Vagina (tissue), 2 donors: ENCODE measurements at regions not wholly inside any gene's neighbourhood (a gene's known extent, or its start where the extent isn't known, plus 50 kb on each side); places are given as distances from the start of the nearest gene placed in this dataset.

Experiments used
- DNase-seq, 2 donors: peaks; one replicate each; pipeline ENCODE4 v3.0.0-alpha.2; 2017; ENCODE audit errors: extremely low spot score in 2 of 2
- H3K27ac ChIP-seq: fragments of 200-600 bp; sonication (generic); one replicate; pipeline ENCODE4 v1.5.1; 2019
- H3K27me3 ChIP-seq: fragments of 200-600 bp; sonication (generic); one replicate; pipeline ENCODE4 v1.5.1; 2019
- H3K36me3 ChIP-seq, 2 donors: fragments of 200-600 bp; sonication (generic); one replicate each; pipeline ENCODE4 v1.5.1; 2017 to 2019
- H3K4me1 ChIP-seq: fragments of 200-600 bp; sonication (generic); one replicate; pipeline ENCODE4 v1.5.1; 2019
- H3K4me3 ChIP-seq, 2 donors: fragments of 200-600 bp; sonication (generic); 1 replicate in 1 of 2; 2 replicates in 1 of 2; pipeline ENCODE4 v1.5.1; 2016 to 2019
- H3K9me3 ChIP-seq: fragments of 200-600 bp; sonication (generic); one replicate; pipeline ENCODE4 v1.5.1; 2019
- POLR2A ChIP-seq, 2 donors: fragments of 450-650 bp; IDR thresholded peaks; one replicate each; pipeline ENCODE4 v1.6.1; 2017; ENCODE audit warnings: antibody characterized with exemption in 2 of 2, mild to moderate bottlenecking in 2 of 2, moderate library complexity in 2 of 2
- POLR2AphosphoS5 ChIP-seq, 2 donors: sonication (generic); formaldehyde crosslinking; IDR thresholded peaks; one replicate each; pipeline ENCODE4 v1.9.0; 2017; ENCODE audit warnings: antibody characterized with exemption in 2 of 2, mild to moderate bottlenecking in 2 of 2, low read depth in 1 of 2; ENCODE audit not compliant: insufficient read depth in 1 of 2
- intact Hi-C: fragments of 100-400 bp; cut with DNase I; formaldehyde crosslinking; loops from one replicate; pipeline ENCODE4 v1.15.1; 2023
- TF ChIP-seq, protein P1 (sequence below), 3 experiments: fragments of 450-650 bp in 2 of 3; fragments of 200-600 bp in 1 of 3; sonication (generic) in 1 of 3; IDR thresholded peaks; one replicate each; pipeline ENCODE4 v1.5.1; 2017 to 2019; ENCODE audit warnings: antibody characterized with exemption in 3 of 3, mild to moderate bottlenecking in 2 of 3, moderate library complexity in 2 of 3

DNA sequence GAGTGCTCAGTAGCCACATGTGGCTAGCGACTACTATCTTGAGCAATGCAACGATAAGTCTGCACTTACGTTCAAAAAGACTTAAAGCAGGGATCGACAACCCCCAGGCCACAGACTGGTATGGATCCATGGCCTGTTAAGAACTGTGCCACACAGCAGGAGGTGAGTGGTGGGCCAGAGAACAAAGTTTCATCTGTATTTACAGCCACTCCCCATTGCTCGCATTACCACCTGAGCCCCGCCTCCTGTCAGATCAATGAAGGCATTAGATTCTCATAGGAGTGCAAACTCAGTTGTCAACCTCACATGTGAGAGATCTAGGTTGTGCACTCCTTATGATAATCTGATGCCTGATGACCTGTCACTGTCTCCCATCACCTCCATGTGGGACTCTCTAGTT, 103.6 kb upstream of the ZRANB2 start:
- Histone ChIP-seq H3K4me3 (no peak overlapping the region), H3K27ac (no peak overlapping the region), H3K36me3 (no peaks in the 10 kb centered on the region), H3K9me3 (no peaks in the 10 kb centered on the region), H3K27me3 (no peaks in the 10 kb centered on the region), H3K4me1 (no peaks in the 10 kb centered on the region)
- DNase-seq = no peak
- intact Hi-C loops = no loop called here
- TF ChIP-seq POLR2A (IDR thresholded peaks at IDR 0.05) = no peak
- TF ChIP-seq, protein P1, sequence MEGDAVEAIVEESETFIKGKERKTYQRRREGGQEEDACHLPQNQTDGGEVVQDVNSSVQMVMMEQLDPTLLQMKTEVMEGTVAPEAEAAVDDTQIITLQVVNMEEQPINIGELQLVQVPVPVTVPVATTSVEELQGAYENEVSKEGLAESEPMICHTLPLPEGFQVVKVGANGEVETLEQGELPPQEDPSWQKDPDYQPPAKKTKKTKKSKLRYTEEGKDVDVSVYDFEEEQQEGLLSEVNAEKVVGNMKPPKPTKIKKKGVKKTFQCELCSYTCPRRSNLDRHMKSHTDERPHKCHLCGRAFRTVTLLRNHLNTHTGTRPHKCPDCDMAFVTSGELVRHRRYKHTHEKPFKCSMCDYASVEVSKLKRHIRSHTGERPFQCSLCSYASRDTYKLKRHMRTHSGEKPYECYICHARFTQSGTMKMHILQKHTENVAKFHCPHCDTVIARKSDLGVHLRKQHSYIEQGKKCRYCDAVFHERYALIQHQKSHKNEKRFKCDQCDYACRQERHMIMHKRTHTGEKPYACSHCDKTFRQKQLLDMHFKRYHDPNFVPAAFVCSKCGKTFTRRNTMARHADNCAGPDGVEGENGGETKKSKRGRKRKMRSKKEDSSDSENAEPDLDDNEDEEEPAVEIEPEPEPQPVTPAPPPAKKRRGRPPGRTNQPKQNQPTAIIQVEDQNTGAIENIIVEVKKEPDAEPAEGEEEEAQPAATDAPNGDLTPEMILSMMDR (IDR thresholded peaks at IDR 0.05) = no peak
- TF ChIP-seq POLR2AphosphoS5 (IDR thresholded peaks at IDR 0.05; ENCODE audit: insufficient read depth in 1 of 2, low read depth in 1 of 2) = no peak

DNA sequence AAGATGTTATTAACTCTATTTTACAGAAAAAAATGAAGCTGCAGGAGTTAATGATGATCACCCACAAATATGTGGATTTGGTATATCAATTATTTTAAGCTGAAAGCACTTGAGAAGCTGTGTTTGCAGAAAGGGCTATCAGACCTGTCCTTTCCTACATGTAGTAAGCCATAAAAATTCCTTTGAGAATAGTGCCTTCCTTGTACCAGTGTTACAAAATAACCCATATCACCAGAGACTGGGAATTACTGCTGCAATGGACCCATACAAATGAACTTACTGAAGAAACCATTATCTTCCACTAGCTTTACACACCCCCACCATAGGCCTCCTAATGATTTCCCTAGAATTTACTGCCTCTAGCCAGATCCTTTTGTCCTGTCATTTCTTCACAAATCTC, 99.2 kb upstream of the ZRANB2 start:
- Histone ChIP-seq H3K27ac (no peak overlapping the region), H3K4me1 (no peaks in the 10 kb centered on the region), H3K27me3 (no peaks in the 10 kb centered on the region), H3K36me3 (no peaks in the 10 kb centered on the region), H3K9me3 (no peaks in the 10 kb centered on the region), H3K4me3 (no peak overlapping the region)
- intact Hi-C loops = no loop called here
- DNase-seq = no peak
- TF ChIP-seq POLR2AphosphoS5 (IDR thresholded peaks at IDR 0.05; ENCODE audit: insufficient read depth in 1 of 2, low read depth in 1 of 2) (no peak), POLR2A (IDR thresholded peaks at IDR 0.05) (no peak)
- TF ChIP-seq, protein P1 (IDR thresholded peaks at IDR 0.05) = no peak

DNA sequence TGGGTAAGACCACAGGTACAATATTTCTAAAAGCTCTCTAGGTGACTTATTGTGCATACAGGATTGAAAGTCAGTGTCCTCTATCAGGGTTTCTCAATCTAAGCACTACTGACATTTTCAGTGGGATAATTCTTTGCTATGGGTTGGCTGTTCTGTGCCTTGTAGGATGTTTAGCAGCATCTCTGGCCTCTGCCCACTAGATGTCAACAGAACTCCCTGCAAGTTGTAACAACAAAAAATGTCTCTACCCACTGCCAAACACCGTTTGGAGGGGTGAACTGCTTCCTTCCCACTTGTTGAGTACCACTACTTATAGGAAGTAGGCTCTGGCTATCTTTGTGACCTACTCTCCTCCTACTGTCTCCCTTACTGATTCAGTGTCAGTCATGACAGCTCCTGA, 90.1 kb upstream of the ZRANB2 start:
- Histone ChIP-seq H3K4me3 (no peak overlapping the region), H3K4me1 (no peaks in the 10 kb centered on the region), H3K27me3 (no peaks in the 10 kb centered on the region), H3K27ac (no peak overlapping the region), H3K36me3 (no peaks in the 10 kb centered on the region), H3K9me3 (no peaks in the 10 kb centered on the region)
- DNase-seq = no peak
- intact Hi-C loops = no loop called here
- TF ChIP-seq, protein P1 (IDR thresholded peaks at IDR 0.05) = no peak
- TF ChIP-seq POLR2A (IDR thresholded peaks at IDR 0.05) (no peak), POLR2AphosphoS5 (IDR thresholded peaks at IDR 0.05; ENCODE audit: insufficient read depth in 1 of 2, low read depth in 1 of 2) (no peak)

DNA sequence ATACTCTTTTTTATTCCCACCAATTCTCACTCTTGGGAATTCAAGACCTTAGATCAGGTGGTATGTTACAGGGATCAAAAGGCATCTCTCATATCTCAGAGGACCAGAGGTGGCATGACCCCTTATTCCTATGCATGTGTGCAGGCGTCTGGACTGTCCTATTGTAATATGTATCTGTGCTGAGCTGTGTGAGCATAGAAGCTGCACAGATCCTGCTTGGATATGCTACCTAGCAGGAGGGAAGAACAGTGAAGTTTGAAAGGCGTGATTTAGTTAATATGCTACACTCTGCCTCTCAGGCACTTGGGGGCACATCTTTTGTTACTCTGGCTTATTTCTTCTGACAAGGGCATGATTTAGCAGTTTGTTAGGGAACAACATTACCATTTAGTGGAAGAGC, 86.7 kb upstream of the ZRANB2 start:
- H3K36me3 ChIP-seq = no peaks in the 10 kb centered on the region
- no peak overlapping the region for H3K4me3 ChIP-seq
- H3K27me3 ChIP-seq = no peaks in the 10 kb centered on the region
- H3K9me3 ChIP-seq = no peaks in the 10 kb centered on the region
- intact Hi-C loops = no loop called here
- no peak for DNase-seq
- TF ChIP-seq, protein P1 (IDR thresholded peaks at IDR 0.05) = no peak
- no peak for TF ChIP-seq POLR2AphosphoS5 (IDR thresholded peaks at IDR 0.05; ENCODE audit: insufficient read depth in 1 of 2, low read depth in 1 of 2)
- no peak for TF ChIP-seq POLR2A (IDR thresholded peaks at IDR 0.05)
- no peaks in the 10 kb centered on the region for H3K4me1 ChIP-seq
- H3K27ac ChIP-seq = no peak overlapping the region

DNA sequence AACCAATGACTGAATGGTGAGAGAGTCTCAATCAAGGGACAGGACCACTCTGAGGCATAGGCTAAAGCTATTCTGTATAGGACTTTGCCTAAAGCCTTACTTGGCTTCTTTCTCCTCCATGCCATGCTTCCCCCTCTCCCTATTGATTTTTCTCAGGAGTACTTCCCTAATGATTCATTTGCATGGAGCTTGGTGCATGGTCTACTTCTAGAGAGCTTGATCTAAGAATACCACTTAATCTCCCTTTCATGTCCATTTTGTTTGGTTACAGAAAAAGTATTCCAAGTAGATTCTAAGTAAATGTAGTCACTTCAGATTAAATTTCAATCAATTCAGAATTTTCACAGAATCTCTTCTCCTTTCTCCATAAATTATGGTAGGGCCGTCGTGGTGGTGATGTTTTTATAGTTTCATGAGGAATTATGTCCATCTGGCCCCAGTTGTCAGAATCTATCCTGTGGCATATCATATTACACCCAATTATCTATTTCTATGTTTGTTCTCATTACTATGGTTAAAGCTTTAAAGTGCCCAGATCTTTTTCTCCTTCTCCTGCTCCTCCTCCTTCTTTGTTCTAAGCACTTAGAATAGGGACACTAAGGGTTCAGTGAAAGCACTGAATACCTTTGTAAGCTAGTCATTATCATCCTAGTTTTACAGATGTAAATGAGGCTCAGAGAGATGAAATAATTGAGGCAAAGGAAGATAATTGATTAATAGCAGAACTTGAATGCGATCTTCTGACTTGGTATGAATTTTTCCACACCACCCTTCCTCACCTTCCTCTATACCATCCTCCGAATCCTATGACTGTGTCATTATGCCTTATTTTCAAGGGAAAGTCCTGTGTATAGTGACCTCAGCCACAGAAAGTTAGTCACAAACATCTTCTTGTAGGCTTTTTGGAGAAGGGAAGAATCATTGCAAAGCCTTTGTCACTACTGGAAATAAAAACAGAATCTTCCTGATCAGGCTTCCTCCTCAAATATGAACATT, 85.6 kb upstream of the ZRANB2 start:
- H3K4me1 ChIP-seq = no peaks in the 10 kb centered on the region
- H3K27ac ChIP-seq = no peak overlapping the region
- H3K4me3 ChIP-seq = no peak overlapping the region
- H3K27me3 ChIP-seq = no peaks in the 10 kb centered on the region
- no peak for DNase-seq
- H3K36me3 ChIP-seq = no peaks in the 10 kb centered on the region
- intact Hi-C loops = no loop called here
- TF ChIP-seq POLR2AphosphoS5 (IDR thresholded peaks at IDR 0.05; ENCODE audit: insufficient read depth in 1 of 2, low read depth in 1 of 2) (no peak), POLR2A (IDR thresholded peaks at IDR 0.05) (no peak)
- TF ChIP-seq, protein P1 (IDR thresholded peaks at IDR 0.05) = no peak
- no peaks in the 10 kb centered on the region for H3K9me3 ChIP-seq
